WI38 (cell line): ENCODE measurements at regions not wholly inside any gene's neighbourhood (a gene's known extent, or its start where the extent isn't known, plus 50 kb on each side); places are given as distances from the start of the nearest gene placed in this dataset.

Experiments
- H3K4me3 ChIP-seq: 2 replicates; pipeline ENCODE4 v1.5.1; 2011; ENCODE audit warnings: low read depth, mild to moderate bottlenecking, control low read depth, low read length
- TF ChIP-seq, protein P1 (sequence below): IDR thresholded peaks from 2 replicates; pipeline ENCODE4 v1.5.1; 2012; ENCODE audit warnings: low read depth, mild to moderate bottlenecking, control low read depth, low read length

GRCh38 chr2:221778025-221778424 lies 205.9 kb upstream of the EPHA4 start:
- no peak overlapping the region for H3K4me3 ChIP-seq
- TF ChIP-seq, protein P1, sequence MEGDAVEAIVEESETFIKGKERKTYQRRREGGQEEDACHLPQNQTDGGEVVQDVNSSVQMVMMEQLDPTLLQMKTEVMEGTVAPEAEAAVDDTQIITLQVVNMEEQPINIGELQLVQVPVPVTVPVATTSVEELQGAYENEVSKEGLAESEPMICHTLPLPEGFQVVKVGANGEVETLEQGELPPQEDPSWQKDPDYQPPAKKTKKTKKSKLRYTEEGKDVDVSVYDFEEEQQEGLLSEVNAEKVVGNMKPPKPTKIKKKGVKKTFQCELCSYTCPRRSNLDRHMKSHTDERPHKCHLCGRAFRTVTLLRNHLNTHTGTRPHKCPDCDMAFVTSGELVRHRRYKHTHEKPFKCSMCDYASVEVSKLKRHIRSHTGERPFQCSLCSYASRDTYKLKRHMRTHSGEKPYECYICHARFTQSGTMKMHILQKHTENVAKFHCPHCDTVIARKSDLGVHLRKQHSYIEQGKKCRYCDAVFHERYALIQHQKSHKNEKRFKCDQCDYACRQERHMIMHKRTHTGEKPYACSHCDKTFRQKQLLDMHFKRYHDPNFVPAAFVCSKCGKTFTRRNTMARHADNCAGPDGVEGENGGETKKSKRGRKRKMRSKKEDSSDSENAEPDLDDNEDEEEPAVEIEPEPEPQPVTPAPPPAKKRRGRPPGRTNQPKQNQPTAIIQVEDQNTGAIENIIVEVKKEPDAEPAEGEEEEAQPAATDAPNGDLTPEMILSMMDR = no peak

DNA sequence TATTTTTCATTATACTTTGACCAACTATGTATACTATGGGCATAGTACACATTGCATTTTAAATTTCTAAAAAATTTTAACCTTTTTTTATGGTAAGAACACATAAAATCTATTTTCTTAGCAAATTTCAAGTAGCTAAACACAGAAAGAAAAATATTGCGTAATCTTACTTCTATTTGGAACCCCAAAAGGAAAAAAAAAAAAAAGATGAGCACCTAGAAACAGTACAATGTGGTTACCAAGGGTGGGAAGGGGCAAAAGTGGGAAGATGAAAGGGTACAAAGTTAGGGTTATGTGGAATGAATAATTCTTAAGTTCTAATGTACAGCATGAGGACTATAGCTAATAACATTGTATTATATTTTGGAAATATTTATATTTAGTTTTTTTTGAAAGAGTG lies 205.0 kb upstream of the EPHA4 start:
- TF ChIP-seq, protein P1 = no peak
- H3K4me3 ChIP-seq = no peak overlapping the region

GRCh38 chr2:221775096-221775495 lies 203.0 kb upstream of the EPHA4 start:
- TF ChIP-seq, protein P1 = no peak
- H3K4me3 ChIP-seq = no peak overlapping the region

DNA sequence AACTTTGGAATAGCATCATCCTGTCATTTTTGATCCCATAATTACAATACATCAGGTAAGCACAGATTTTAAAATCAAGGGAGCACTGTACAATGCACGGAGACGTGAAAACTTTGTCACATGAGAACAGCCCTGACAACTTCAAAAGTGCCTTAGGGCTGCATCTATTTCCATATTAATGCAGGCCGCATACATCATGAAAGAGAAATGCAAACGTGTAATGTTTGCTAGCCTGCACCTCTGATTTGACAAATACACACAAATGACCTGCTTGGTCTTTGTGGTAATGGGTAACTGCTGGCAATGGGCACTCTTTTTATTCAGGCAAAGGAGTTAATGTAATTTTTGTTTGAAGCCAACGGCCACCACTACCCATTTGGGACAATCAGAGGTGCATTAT lies 202.0 kb upstream of the EPHA4 start:
- TF ChIP-seq, protein P1 = no peak

DNA sequence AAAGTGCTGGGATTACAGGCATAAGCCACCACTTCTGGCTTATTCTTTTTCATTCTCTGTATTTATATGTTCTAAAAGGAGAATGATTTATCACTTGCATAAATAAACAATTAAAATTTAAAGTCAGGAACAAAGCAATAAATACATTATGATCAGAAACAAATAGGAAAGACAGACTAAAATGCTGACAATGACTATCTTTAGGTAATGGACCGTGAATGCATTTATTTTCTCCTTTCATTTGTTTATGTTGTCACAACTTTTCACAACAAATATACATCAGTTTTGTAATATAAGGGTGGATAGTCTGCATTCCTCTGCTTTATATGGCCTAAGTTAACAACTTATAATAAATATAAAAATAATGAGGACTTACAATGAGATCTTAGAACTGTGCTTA lies 199.2 kb upstream of the EPHA4 start:
- TF ChIP-seq, protein P1 = no peak
- no peak overlapping the region for H3K4me3 ChIP-seq

More for the DNA sequence above, 202.0 kb upstream of the EPHA4 start:
- no peak overlapping the region for H3K4me3 ChIP-seq

GRCh38 chr2:221767106-221768012 lies 195.3 kb upstream of the EPHA4 start:
- no peak overlapping the region for H3K4me3 ChIP-seq
- TF ChIP-seq, protein P1 = no peak

DNA sequence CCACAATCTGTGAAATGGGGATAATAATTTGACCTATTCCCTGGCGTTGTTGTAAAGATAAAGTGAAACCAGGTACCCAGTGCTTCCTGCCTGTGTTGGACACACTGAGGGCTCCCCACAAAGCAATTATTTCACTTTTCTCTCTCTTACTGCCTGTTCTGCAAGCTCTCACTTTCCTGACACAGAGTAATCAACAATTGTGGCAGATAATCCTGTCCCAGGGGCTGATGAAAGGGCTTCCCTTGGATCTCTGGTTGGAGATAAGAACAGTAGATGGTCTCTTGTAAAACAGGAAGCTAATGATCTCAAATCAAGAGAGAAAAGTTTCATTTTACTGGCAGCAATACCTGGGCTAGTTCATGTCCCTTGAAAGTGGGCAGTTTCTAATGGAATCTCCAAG lies 190.4 kb upstream of the EPHA4 start:
- TF ChIP-seq, protein P1 = no peak

More for the DNA sequence above, 190.4 kb upstream of the EPHA4 start:
- H3K4me3 ChIP-seq = no peak overlapping the region
